Mucosa of descending colon (tissue), 3 donors: ENCODE measurements at regions not wholly inside any gene's neighbourhood (a gene's known extent, or its start where the extent isn't known, plus 50 kb on each side); places are given as distances from the start of the nearest gene placed in this dataset.

Experiments used
- ATAC-seq: fragments of 200-7000 bp; cut with Tn5 transposase; one replicate; pipeline ENCODE4 v1.9.1; 2020; ENCODE audit warnings: mild to moderate bottlenecking, moderate library complexity
- DNase-seq, 3 donors: peaks; one replicate each; pipeline ENCODE4 v3.0.0-alpha.2; 2020
- H3K36me3 ChIP-seq: fragments of 200-600 bp; one replicate; pipeline ENCODE4 v1.8.0; 2021; ENCODE audit warnings: low read depth, mild to moderate bottlenecking
- H3K4me1 ChIP-seq: fragments of 200-600 bp; one replicate; pipeline ENCODE4 v1.8.0; 2021; ENCODE audit warnings: low read depth, mild to moderate bottlenecking
- H3K4me3 ChIP-seq: fragments of 200-600 bp; one replicate; pipeline ENCODE4 v1.8.0; 2021; ENCODE audit warnings: mild to moderate bottlenecking
- H3K9me3 ChIP-seq: fragments of 200-600 bp; one replicate; pipeline ENCODE4 v1.8.0; 2021; ENCODE audit warnings: mild to moderate bottlenecking
- CTCF ChIP-seq: fragments of 200-600 bp; IDR thresholded peaks from one replicate; pipeline ENCODE4 v1.8.0; 2022; ENCODE audit warnings: antibody characterized with exemption, mild to moderate bottlenecking
- intact Hi-C, 2 donors: fragments of 100-400 bp; cut with DNase I in 1 of 2; cut with micrococcal nuclease in 1 of 2; formaldehyde crosslinking; loops; one replicate each; pipeline versions ENCODE4 v1.11.0 to v1.11.1; 2022; cut with DNase I, micrococcal nuclease
- donor health status: DM: no; HTN: no; CAD: no; lungs with moderate emphysema.
- donor health status: DM: no; HTN: no; CAD: no.
- donor health status: DM: no; HTN: yes; CAD: no.

GRCh38 chr11:76282172-76282571 lies 75.9 kb upstream of the WNT11 start:
- ATAC-seq (no peak), DNase-seq (no peak)
- Histone ChIP-seq H3K4me3 (no peak overlapping the region), H3K36me3 (no peaks in the 10 kb centered on the region), H3K9me3 (no peaks in the 10 kb centered on the region), H3K4me1 (no peaks in the 10 kb centered on the region)
- no peak for TF ChIP-seq CTCF
- intact Hi-C loops: no loop called here

GRCh38 chr11:76281558-76281906 lies 75.2 kb upstream of the WNT11 start:
- H3K36me3 ChIP-seq: no peaks in the 10 kb centered on the region
- TF ChIP-seq CTCF: no peak
- no peaks in the 10 kb centered on the region for H3K4me1 ChIP-seq
- intact Hi-C loops: no loop called here
- ATAC-seq (no peak), DNase-seq (no peak)
- H3K9me3 ChIP-seq: no peaks in the 10 kb centered on the region
- H3K4me3 ChIP-seq: no peak overlapping the region

GRCh38 chr11:76280882-76281557 lies 74.7 kb upstream of the WNT11 start:
- Histone ChIP-seq H3K4me3 (no peak overlapping the region), H3K4me1 (no peaks in the 10 kb centered on the region), H3K9me3 (no peaks in the 10 kb centered on the region), H3K36me3 (no peaks in the 10 kb centered on the region)
- intact Hi-C loops: no loop called here
- no peak for ATAC-seq
- no peak for TF ChIP-seq CTCF
- DNase-seq: no peak

GRCh38 chr11:76280151-76280881 lies 74.0 kb upstream of the WNT11 start:
- Histone ChIP-seq H3K4me3 (no peak overlapping the region), H3K4me1 (no peaks in the 10 kb centered on the region), H3K9me3 (no peaks in the 10 kb centered on the region), H3K36me3 (no peaks in the 10 kb centered on the region)
- intact Hi-C loops: no loop called here
- DNase-seq (no peak), ATAC-seq (no peak)
- TF ChIP-seq CTCF: no peak

- H3K36me3 ChIP-seq: no peaks in the 10 kb centered on the region
- DNase-seq (no peak), ATAC-seq (no peak)
- H3K4me3 ChIP-seq: no peak overlapping the region
- no peak for TF ChIP-seq CTCF
- no peaks in the 10 kb centered on the region for H3K9me3 ChIP-seq
- H3K4me1 ChIP-seq: no peaks in the 10 kb centered on the region
- intact Hi-C loops: no loop called here
Observed at GRCh38 chr11:76279646-76280045, 73.3 kb upstream of the WNT11 start.
